ENCODE measurements at regions not wholly inside any gene's neighbourhood (a gene's known extent, or its start where the extent isn't known, plus 50 kb on each side); places are given as distances from the start of the nearest gene placed in this dataset.

DNA sequence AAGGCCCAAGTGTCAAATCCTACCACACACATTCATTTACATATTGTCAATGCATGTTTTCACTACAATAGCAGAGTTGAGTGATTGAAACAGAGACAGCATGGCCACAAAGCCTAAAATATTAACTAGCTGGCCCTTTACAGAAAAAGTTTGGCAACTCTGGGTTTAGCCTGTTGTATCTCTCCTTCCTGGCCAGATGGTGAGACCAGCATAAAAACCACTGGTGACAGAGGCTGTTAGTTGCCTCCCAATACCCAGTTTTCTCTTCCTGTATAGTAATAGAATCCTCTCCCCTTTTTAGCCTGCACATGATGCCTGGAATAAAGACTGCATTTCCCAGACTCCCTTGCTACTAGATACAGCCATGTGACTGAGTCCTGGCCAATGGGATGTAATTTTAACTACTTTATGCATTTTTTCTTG, 100.0 kb upstream of the TAB2 start:
- no peak for TF ChIP-seq EZH2 (IDR thresholded peaks at IDR 0.05; ENCODE audit: low read length, unreplicated experiment)
- TF ChIP-seq, protein P1, sequence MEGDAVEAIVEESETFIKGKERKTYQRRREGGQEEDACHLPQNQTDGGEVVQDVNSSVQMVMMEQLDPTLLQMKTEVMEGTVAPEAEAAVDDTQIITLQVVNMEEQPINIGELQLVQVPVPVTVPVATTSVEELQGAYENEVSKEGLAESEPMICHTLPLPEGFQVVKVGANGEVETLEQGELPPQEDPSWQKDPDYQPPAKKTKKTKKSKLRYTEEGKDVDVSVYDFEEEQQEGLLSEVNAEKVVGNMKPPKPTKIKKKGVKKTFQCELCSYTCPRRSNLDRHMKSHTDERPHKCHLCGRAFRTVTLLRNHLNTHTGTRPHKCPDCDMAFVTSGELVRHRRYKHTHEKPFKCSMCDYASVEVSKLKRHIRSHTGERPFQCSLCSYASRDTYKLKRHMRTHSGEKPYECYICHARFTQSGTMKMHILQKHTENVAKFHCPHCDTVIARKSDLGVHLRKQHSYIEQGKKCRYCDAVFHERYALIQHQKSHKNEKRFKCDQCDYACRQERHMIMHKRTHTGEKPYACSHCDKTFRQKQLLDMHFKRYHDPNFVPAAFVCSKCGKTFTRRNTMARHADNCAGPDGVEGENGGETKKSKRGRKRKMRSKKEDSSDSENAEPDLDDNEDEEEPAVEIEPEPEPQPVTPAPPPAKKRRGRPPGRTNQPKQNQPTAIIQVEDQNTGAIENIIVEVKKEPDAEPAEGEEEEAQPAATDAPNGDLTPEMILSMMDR (conservative IDR thresholded peaks at IDR 0.05; ENCODE audit: low read depth, low read length), result no peak
- TF ChIP-seq EZH2phosphoT487 (IDR thresholded peaks at IDR 0.05; ENCODE audit: borderline replicate concordance, low read length), result no peak
